GM23338 (cell line): ENCODE measurements at regions not wholly inside any gene's neighbourhood (a gene's known extent, or its start where the extent isn't known, plus 50 kb on each side); places are given as distances from the start of the nearest gene placed in this dataset.

Experiments
- ATAC-seq: fragments of 200-7000 bp; cut with Tn5 transposase; 3 replicates; pipeline ENCODE4 v1.9.1; 2020
- DNase-seq: peaks from one replicate; pipeline ENCODE4 v3.0.0-alpha.2; 2015; ENCODE audit warnings: low spot score
- H2AFZ ChIP-seq: fragments of 200-600 bp; sonication (generic); 2 replicates; pipeline ENCODE4 v1.8.0; 2016; ENCODE audit warnings: antibody characterized with exemption, mild to moderate bottlenecking, moderate library complexity
- H3F3A ChIP-seq: fragments of 200-600 bp; sonication (generic); replicated peaks from 2 replicates; pipeline ENCODE4 v1.8.0; 2017; ENCODE audit warnings: antibody characterized with exemption, mixed run types, low read depth
- H3K27ac ChIP-seq: fragments of 200-600 bp; sonication (generic); 2 replicates; pipeline ENCODE4 v1.6.1; 2016; ENCODE audit warnings: low read depth
- H3K27me3 ChIP-seq: fragments of 200-600 bp; sonication (generic); 2 replicates; pipeline ENCODE4 v1.8.0; 2016; ENCODE audit warnings: mild to moderate bottlenecking, mixed run types, moderate library complexity; ENCODE audit not compliant: insufficient read depth
- H3K36me3 ChIP-seq: fragments of 200-600 bp; sonication (generic); 2 replicates; pipeline ENCODE4 v1.8.0; 2016; ENCODE audit warnings: mild to moderate bottlenecking; ENCODE audit not compliant: insufficient read depth
- H3K4me1 ChIP-seq: fragments of 200-600 bp; sonication (generic); 2 replicates; pipeline ENCODE4 v1.8.0; 2016; ENCODE audit warnings: mild to moderate bottlenecking, moderate library complexity; ENCODE audit not compliant: insufficient read depth
- H3K4me2 ChIP-seq: fragments of 200-600 bp; sonication (generic); 2 replicates; pipeline ENCODE4 v1.7.1; 2017; ENCODE audit warnings: mixed run types
- H3K4me3 ChIP-seq: fragments of 200-600 bp; sonication (generic); 2 replicates; pipeline ENCODE4 v1.6.1; 2016; ENCODE audit warnings: mixed run types
- H3K79me2 ChIP-seq: fragments of 200-600 bp; sonication (generic); replicated peaks from 2 replicates; pipeline ENCODE4 v1.8.0; 2017; ENCODE audit warnings: mild to moderate bottlenecking; ENCODE audit not compliant: insufficient read depth
- H3K9me2 ChIP-seq: fragments of 200-600 bp; sonication (generic); 2 replicates; pipeline ENCODE4 v1.8.0; 2017; ENCODE audit not compliant: insufficient read depth
- H4K20me1 ChIP-seq: fragments of 200-600 bp; sonication (generic); replicated peaks from 2 replicates; pipeline ENCODE4 v1.8.0; 2017; ENCODE audit warnings: mild to moderate bottlenecking; ENCODE audit not compliant: insufficient read depth
- H3K27ac Mint-ChIP-seq: 2 replicates; pipeline ENCODE4 v1.8.0; 2020; ENCODE audit warnings: inconsistent platforms, mild to moderate bottlenecking, moderate library complexity, mixed read lengths
- H3K27me3 Mint-ChIP-seq: 3 replicates; pipeline ENCODE4 v1.8.0; 2022; ENCODE audit warnings: low read depth, mild to moderate bottlenecking, moderate library complexity, mixed read lengths, inconsistent platforms; ENCODE audit not compliant: insufficient read depth, poor library complexity
- H3K36me3 Mint-ChIP-seq: 3 replicates; pipeline ENCODE4 v1.8.0; 2021; ENCODE audit warnings: low read depth, mild to moderate bottlenecking, inconsistent platforms, moderate library complexity, mixed read lengths
- H3K4me1 Mint-ChIP-seq: 3 replicates; pipeline ENCODE4 v1.8.0; 2020; ENCODE audit warnings: mild to moderate bottlenecking, inconsistent platforms, mixed read lengths
- H3K4me3 Mint-ChIP-seq: 3 replicates; pipeline ENCODE4 v1.8.0; 2021; ENCODE audit warnings: moderate library complexity, mild to moderate bottlenecking, inconsistent platforms, mixed read lengths
- H3K9me3 Mint-ChIP-seq: 3 replicates; pipeline ENCODE4 v1.8.0; 2020; ENCODE audit warnings: moderate library complexity, mild to moderate bottlenecking, inconsistent platforms, mixed read lengths
- CTCF ChIP-seq, 2 experiments: fragments of 200-600 bp in 1 of 2; sonication (generic) in 1 of 2; conservative IDR thresholded peaks; 2 replicates each; pipeline versions ENCODE4 v1.5.1 to v1.6.1; 2016 to 2017; ENCODE audit warnings: antibody characterized with exemption in 2 of 2, low read depth in 2 of 2, mild to moderate bottlenecking in 2 of 2, moderate library complexity in 1 of 2
- JUNB ChIP-seq: IDR thresholded peaks from one replicate; pipeline ENCODE4 v1.6.1; 2016; ENCODE audit warnings: antibody characterized with exemption; ENCODE audit not compliant: unreplicated experiment
- POLR2AphosphoS5 ChIP-seq: IDR thresholded peaks from 2 replicates; pipeline ENCODE4 v1.6.1; 2016; ENCODE audit warnings: antibody characterized with exemption, low read depth
- ZNF114 ChIP-seq: fragments of 250-450 bp; sonication (Bioruptor Pico); IDR thresholded peaks from 2 replicates; pipeline ENCODE4 v1.5.0; 2020; ENCODE audit warnings: mild to moderate bottlenecking, moderate library complexity
- ZNF331 ChIP-seq: fragments of 250-450 bp; sonication (Bioruptor Pico); IDR thresholded peaks from 2 replicates; pipeline ENCODE4 v1.5.0; 2020; ENCODE audit warnings: low read depth, mild to moderate bottlenecking, moderate library complexity
- TF ChIP-seq, protein P1 (sequence below): fragments of 250-450 bp; sonication (Bioruptor Pico); IDR thresholded peaks from 2 replicates; pipeline ENCODE4 v1.5.0; 2020; ENCODE audit warnings: mild to moderate bottlenecking, moderate library complexity
- TF ChIP-seq, protein P2 (sequence below): IDR thresholded peaks from one replicate; pipeline ENCODE4 v1.6.1; 2018; ENCODE audit warnings: antibody characterized with exemption; ENCODE audit not compliant: unreplicated experiment

GRCh38 chr5:165460911-165461310, 1955.5 kb downstream of the MAT2B start:
- DNase-seq (no peak), ATAC-seq (no peak)
- no peaks in the 10 kb centered on the region for H3K27me3 ChIP-seq
- Mint-ChIP-seq H3K27ac (no peak overlapping the region), H3K9me3 (peaks cover 16% of the 10 kb centered on the region), H3K4me1 (peaks cover 13% of the 10 kb centered on the region), H3K27me3 (no peaks in the 10 kb centered on the region), H3K4me3 (no peak overlapping the region), H3K36me3 (peaks cover 18% of the 10 kb centered on the region)
- no peaks in the 10 kb centered on the region for H3F3A ChIP-seq
- H3K4me2 ChIP-seq = no peak overlapping the region
- no peaks in the 10 kb centered on the region for H3K36me3 ChIP-seq
- no peaks in the 10 kb centered on the region for H3K79me2 ChIP-seq
- no peak overlapping the region for H2AFZ ChIP-seq
- no peak overlapping the region for H3K27ac ChIP-seq
- H3K4me1 ChIP-seq = peaks cover 9% of the 10 kb centered on the region
- no peak overlapping the region for H3K4me3 ChIP-seq
- TF ChIP-seq, protein P1, sequence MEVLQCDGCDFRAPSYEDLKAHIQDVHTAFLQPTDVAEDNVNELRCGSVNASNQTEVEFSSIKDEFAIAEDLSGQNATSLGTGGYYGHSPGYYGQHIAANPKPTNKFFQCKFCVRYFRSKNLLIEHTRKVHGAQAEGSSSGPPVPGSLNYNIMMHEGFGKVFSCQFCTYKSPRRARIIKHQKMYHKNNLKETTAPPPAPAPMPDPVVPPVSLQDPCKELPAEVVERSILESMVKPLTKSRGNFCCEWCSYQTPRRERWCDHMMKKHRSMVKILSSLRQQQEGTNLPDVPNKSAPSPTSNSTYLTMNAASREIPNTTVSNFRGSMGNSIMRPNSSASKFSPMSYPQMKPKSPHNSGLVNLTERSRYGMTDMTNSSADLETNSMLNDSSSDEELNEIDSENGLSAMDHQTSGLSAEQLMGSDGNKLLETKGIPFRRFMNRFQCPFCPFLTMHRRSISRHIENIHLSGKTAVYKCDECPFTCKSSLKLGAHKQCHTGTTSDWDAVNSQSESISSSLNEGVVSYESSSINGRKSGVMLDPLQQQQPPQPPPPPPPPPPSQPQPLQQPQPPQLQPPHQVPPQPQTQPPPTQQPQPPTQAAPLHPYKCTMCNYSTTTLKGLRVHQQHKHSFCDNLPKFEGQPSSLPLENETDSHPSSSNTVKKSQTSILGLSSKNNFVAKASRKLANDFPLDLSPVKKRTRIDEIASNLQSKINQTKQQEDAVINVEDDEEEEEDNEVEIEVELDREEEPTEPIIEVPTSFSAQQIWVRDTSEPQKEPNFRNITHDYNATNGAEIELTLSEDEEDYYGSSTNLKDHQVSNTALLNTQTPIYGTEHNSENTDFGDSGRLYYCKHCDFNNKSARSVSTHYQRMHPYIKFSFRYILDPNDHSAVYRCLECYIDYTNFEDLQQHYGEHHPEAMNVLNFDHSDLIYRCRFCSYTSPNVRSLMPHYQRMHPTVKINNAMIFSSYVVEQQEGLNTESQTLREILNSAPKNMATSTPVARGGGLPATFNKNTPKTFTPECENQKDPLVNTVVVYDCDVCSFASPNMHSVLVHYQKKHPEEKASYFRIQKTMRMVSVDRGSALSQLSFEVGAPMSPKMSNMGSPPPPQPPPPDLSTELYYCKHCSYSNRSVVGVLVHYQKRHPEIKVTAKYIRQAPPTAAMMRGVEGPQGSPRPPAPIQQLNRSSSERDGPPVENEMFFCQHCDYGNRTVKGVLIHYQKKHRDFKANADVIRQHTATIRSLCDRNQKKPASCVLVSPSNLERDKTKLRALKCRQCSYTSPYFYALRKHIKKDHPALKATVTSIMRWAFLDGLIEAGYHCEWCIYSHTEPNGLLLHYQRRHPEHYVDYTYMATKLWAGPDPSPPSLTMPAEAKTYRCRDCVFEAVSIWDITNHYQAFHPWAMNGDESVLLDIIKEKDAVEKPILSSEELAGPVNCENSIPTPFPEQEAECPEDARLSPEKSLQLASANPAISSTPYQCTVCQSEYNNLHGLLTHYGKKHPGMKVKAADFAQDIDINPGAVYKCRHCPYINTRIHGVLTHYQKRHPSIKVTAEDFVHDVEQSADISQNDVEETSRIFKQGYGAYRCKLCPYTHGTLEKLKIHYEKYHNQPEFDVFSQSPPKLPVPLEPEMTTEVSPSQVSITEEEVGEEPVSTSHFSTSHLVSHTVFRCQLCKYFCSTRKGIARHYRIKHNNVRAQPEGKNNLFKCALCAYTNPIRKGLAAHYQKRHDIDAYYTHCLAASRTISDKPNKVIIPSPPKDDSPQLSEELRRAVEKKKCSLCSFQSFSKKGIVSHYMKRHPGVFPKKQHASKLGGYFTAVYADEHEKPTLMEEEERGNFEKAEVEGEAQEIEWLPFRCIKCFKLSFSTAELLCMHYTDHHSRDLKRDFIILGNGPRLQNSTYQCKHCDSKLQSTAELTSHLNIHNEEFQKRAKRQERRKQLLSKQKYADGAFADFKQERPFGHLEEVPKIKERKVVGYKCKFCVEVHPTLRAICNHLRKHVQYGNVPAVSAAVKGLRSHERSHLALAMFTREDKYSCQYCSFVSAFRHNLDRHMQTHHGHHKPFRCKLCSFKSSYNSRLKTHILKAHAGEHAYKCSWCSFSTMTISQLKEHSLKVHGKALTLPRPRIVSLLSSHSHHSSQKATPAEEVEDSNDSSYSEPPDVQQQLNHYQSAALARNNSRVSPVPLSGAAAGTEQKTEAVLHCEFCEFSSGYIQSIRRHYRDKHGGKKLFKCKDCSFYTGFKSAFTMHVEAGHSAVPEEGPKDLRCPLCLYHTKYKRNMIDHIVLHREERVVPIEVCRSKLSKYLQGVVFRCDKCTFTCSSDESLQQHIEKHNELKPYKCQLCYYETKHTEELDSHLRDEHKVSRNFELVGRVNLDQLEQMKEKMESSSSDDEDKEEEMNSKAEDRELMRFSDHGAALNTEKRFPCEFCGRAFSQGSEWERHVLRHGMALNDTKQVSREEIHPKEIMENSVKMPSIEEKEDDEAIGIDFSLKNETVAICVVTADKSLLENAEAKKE (CRISPR knock-in tag) = no peak
- TF ChIP-seq CTCF (conservative IDR thresholded peaks at IDR 0.05; ENCODE audit: low read depth in 2 of 2) (no peak), ZNF331 (no peak), ZNF114 (CRISPR knock-in tag) (no peak), POLR2AphosphoS5 (no peak), JUNB (no peak)
- TF ChIP-seq, protein P2, sequence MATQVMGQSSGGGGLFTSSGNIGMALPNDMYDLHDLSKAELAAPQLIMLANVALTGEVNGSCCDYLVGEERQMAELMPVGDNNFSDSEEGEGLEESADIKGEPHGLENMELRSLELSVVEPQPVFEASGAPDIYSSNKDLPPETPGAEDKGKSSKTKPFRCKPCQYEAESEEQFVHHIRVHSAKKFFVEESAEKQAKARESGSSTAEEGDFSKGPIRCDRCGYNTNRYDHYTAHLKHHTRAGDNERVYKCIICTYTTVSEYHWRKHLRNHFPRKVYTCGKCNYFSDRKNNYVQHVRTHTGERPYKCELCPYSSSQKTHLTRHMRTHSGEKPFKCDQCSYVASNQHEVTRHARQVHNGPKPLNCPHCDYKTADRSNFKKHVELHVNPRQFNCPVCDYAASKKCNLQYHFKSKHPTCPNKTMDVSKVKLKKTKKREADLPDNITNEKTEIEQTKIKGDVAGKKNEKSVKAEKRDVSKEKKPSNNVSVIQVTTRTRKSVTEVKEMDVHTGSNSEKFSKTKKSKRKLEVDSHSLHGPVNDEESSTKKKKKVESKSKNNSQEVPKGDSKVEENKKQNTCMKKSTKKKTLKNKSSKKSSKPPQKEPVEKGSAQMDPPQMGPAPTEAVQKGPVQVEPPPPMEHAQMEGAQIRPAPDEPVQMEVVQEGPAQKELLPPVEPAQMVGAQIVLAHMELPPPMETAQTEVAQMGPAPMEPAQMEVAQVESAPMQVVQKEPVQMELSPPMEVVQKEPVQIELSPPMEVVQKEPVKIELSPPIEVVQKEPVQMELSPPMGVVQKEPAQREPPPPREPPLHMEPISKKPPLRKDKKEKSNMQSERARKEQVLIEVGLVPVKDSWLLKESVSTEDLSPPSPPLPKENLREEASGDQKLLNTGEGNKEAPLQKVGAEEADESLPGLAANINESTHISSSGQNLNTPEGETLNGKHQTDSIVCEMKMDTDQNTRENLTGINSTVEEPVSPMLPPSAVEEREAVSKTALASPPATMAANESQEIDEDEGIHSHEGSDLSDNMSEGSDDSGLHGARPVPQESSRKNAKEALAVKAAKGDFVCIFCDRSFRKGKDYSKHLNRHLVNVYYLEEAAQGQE = no peak
- no peaks in the 10 kb centered on the region for H3K9me2 ChIP-seq
- H4K20me1 ChIP-seq = no peaks in the 10 kb centered on the region
